Fibroblast of skin of scalp (primary cell): ENCODE measurements at regions not wholly inside any gene's neighbourhood (a gene's known extent, or its start where the extent isn't known, plus 50 kb on each side); places are given as distances from the start of the nearest gene placed in this dataset.
A peak's percentile ranks its signal among the peaks of the same experiment; 100 is the strongest.
"Not testable (repeated sequence)": the region's sequence is repeated elsewhere in the genome, so short reads cannot be mapped to it uniquely, and the experiment has no call there.

Source experiments
- DNase-seq: peaks from one replicate; pipeline ENCODE4 v3.0.0-alpha.2; 2013

- DNase-seq, result no peak
These were observed 288.6 kb downstream of the OXSM start for GRCh38 chr3:26078539-26078938.

GRCh38 chr3:26081166-26081565 is 291.3 kb downstream of the OXSM start:
- DNase-seq, result no peak

GRCh38 chr3:26081806-26082205 is 291.9 kb downstream of the OXSM start:
- DNase-seq, result no peak

- DNase-seq, result no peak
These were observed 293.0 kb downstream of the OXSM start for GRCh38 chr3:26082911-26083310.

GRCh38 chr3:26084629-26085028 is 294.7 kb downstream of the OXSM start:
- no peak for DNase-seq

- DNase-seq, result no peak
These were observed 297.9 kb downstream of the OXSM start for GRCh38 chr3:26087751-26088150.

GRCh38 chr3:26089249-26089648 is 299.4 kb downstream of the OXSM start:
- DNase-seq, result no peak

GRCh38 chr3:26090589-26090988 is 300.7 kb downstream of the OXSM start:
- DNase-seq, result no peak

GRCh38 chr3:26091096-26091495 is 301.2 kb downstream of the OXSM start:
- no peak for DNase-seq

- no peak for DNase-seq
These were observed 301.7 kb downstream of the OXSM start for GRCh38 chr3:26091626-26092025.

GRCh38 chr3:26097111-26097510 is 307.2 kb downstream of the OXSM start:
- not testable (repeated sequence) for DNase-seq

GRCh38 chr3:26099692-26100091 is 309.8 kb downstream of the OXSM start:
- peak; percentile 9 for DNase-seq

GRCh38 chr3:26100176-26100575 is 310.3 kb downstream of the OXSM start:
- DNase-seq, result no peak

- no peak for DNase-seq
These were observed 312.5 kb downstream of the OXSM start for GRCh38 chr3:26102376-26102775.

GRCh38 chr3:26104851-26105251 is 315.0 kb downstream of the OXSM start:
- no peak for DNase-seq

GRCh38 chr3:26105261-26105660 is 315.4 kb downstream of the OXSM start:
- DNase-seq, result no peak

GRCh38 chr3:26106228-26106627 is 316.3 kb downstream of the OXSM start:
- no peak for DNase-seq

GRCh38 chr3:26108846-26109489 is 319.1 kb downstream of the OXSM start:
- no peak for DNase-seq

GRCh38 chr3:26114851-26115250 is 325.0 kb downstream of the OXSM start:
- DNase-seq, result no peak

GRCh38 chr3:26118165-26118564 is 328.3 kb downstream of the OXSM start:
- DNase-seq, result no peak

- DNase-seq, result no peak
These were observed 343.1 kb downstream of the OXSM start for GRCh38 chr3:26132942-26133341.

- DNase-seq, result no peak
These were observed 351.4 kb downstream of the OXSM start for GRCh38 chr3:26141296-26141695.

GRCh38 chr3:26145769-26146168 is 355.9 kb downstream of the OXSM start:
- no peak for DNase-seq

GRCh38 chr3:26157428-26157827 is 367.5 kb downstream of the OXSM start:
- not testable (repeated sequence) for DNase-seq

GRCh38 chr3:26171006-26171405 is 381.1 kb downstream of the OXSM start:
- no peak for DNase-seq
